Right atrium auricular region (tissue), 2 donors: ENCODE measurements at regions not wholly inside any gene's neighbourhood (a gene's known extent, or its start where the extent isn't known, plus 50 kb on each side); places are given as distances from the start of the nearest gene placed in this dataset.

Experiments
- DNase-seq: peaks from one replicate; pipeline ENCODE4 v3.0.0-alpha.2; 2019; ENCODE audit warnings: low spot score
- H3K27ac ChIP-seq, 2 donors: fragments of 200-600 bp; sonication (generic); 1 replicate in 1 of 2; 2 replicates in 1 of 2; pipeline ENCODE4 v1.5.1; 2016 to 2019
- H3K27me3 ChIP-seq, 2 donors: fragments of 200-600 bp; sonication (generic); one replicate each; pipeline versions ENCODE4 v1.5.1 to v1.6.0; 2017 to 2019
- H3K36me3 ChIP-seq: fragments of 200-600 bp; sonication (generic); one replicate; pipeline ENCODE4 v1.5.1; 2016
- H3K4me1 ChIP-seq, 2 donors: fragments of 200-600 bp; sonication (generic); one replicate each; pipeline versions ENCODE4 v1.5.1 to v1.6.0; 2017 to 2019
- H3K4me3 ChIP-seq, 2 donors: fragments of 200-600 bp; sonication (generic); 1 replicate in 1 of 2; 2 replicates in 1 of 2; pipeline ENCODE4 v1.5.1; 2017 to 2019; ENCODE audit warnings: mild to moderate bottlenecking in 1 of 2, moderate library complexity in 1 of 2
- H3K9me3 ChIP-seq, 2 donors: fragments of 200-600 bp; sonication (generic); one replicate each; pipeline ENCODE4 v1.5.1; 2019
- TF ChIP-seq, protein P1 (sequence below), 2 donors: fragments of 200-600 bp; sonication (generic); IDR thresholded peaks; one replicate each; pipeline ENCODE4 v1.5.1; 2019; ENCODE audit warnings: antibody characterized with exemption in 2 of 2

DNA sequence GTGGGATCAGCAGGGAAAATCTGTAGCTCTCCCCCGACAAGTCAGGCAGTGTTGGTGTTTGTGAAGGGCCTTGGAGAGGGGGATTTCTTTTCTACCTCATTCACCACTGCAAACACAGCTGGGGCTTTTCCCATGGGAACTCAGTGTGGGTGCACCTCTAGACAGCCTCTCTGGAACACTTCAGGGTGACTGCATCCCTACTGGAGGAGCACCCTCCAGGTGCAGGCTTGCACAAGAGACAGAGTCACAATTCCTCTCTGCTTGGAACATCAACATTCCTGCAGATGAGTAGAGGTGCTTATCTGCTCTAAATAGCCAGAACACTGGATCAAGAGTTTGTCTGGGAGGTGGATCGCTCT, 72.7 kb upstream of the AKAP13 start:
- no peak overlapping the region for H3K27ac ChIP-seq
- no peaks in the 10 kb centered on the region for H3K4me1 ChIP-seq
- no peak overlapping the region for H3K4me3 ChIP-seq
- no peak for DNase-seq
- TF ChIP-seq, protein P1, sequence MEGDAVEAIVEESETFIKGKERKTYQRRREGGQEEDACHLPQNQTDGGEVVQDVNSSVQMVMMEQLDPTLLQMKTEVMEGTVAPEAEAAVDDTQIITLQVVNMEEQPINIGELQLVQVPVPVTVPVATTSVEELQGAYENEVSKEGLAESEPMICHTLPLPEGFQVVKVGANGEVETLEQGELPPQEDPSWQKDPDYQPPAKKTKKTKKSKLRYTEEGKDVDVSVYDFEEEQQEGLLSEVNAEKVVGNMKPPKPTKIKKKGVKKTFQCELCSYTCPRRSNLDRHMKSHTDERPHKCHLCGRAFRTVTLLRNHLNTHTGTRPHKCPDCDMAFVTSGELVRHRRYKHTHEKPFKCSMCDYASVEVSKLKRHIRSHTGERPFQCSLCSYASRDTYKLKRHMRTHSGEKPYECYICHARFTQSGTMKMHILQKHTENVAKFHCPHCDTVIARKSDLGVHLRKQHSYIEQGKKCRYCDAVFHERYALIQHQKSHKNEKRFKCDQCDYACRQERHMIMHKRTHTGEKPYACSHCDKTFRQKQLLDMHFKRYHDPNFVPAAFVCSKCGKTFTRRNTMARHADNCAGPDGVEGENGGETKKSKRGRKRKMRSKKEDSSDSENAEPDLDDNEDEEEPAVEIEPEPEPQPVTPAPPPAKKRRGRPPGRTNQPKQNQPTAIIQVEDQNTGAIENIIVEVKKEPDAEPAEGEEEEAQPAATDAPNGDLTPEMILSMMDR (IDR thresholded peaks at IDR 0.05) = no peak
- no peaks in the 10 kb centered on the region for H3K27me3 ChIP-seq
- no peaks in the 10 kb centered on the region for H3K36me3 ChIP-seq
- H3K9me3 ChIP-seq = peaks cover 0 to 4% of the 10 kb centered on the region in 2 donors

DNA sequence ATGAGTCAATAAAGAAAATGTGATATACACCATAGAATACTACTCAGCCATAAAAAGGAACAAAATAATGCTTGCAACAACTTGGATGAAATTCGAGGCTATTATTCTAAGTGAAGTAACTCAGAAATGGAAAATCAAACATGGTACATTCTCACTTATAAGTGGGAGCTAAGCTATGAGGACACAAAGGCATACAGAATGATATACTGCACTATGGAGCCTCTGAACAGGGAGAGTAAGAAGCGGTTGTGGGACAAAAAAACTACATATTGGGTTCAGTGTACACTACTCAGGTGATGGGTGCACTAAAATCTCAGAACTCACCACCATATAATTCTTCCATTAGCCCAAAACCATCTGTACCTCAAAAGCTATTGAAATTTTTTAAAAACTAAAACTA, 68.8 kb upstream of the AKAP13 start:
- peaks cover 0 to 4% of the 10 kb centered on the region in 2 donors for H3K9me3 ChIP-seq
- H3K4me3 ChIP-seq = no peak overlapping the region
- no peaks in the 10 kb centered on the region for H3K36me3 ChIP-seq
- no peak for DNase-seq
- H3K27me3 ChIP-seq = no peaks in the 10 kb centered on the region
- TF ChIP-seq, protein P1 (IDR thresholded peaks at IDR 0.05) = no peak
- H3K4me1 ChIP-seq = no peaks in the 10 kb centered on the region
- no peak overlapping the region for H3K27ac ChIP-seq

DNA sequence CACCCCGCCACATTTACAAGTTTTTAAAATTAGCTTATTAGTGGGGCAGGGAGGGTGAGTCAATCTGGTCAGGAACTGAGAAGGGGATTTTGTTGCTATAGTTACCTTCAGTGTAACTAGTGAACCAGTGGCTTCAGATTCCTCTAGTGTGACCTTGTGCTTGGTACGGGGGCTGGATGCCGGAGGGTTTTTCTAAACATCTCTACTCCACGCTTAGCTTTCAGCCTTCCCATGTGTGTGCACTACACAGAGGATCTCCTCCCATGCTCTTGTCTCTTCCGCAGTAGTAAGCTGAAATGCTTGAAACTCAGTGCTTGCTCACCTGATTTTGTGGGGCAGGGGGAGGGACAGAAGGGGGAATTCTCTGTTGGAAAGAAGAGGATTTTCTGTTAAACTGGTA, 67.9 kb upstream of the AKAP13 start:
- no peak overlapping the region for H3K27ac ChIP-seq
- H3K27me3 ChIP-seq = no peaks in the 10 kb centered on the region
- no peak for DNase-seq
- peaks cover 0 to 4% of the 10 kb centered on the region in 2 donors for H3K9me3 ChIP-seq
- no peaks in the 10 kb centered on the region for H3K36me3 ChIP-seq
- no peaks in the 10 kb centered on the region for H3K4me1 ChIP-seq
- no peak overlapping the region for H3K4me3 ChIP-seq
- TF ChIP-seq, protein P1 (IDR thresholded peaks at IDR 0.05) = no peak

DNA sequence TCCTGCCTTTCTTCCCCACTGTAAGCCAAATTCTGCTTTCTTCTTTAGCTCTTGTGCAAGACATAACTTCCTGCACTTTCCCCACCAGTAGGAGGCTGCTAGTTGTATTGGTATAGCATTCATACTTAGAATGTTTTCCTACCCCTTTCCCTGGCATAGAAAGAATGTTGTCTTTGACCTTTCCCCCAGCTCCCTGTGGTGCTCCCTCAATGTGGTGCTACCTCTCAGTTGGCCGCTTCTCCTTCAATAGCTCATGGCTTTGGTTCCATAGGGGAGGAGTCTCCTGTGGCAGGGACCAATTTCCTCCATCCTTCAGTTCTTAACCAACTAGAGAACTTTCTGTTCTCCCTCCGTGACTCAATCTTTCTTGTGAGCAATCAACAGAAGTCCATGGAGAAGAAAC, 67.5 kb upstream of the AKAP13 start:
- no peak for DNase-seq
- H3K4me1 ChIP-seq = no peaks in the 10 kb centered on the region
- no peaks in the 10 kb centered on the region for H3K36me3 ChIP-seq
- H3K9me3 ChIP-seq = peaks cover 0 to 4% of the 10 kb centered on the region in 2 donors
- H3K4me3 ChIP-seq = no peak overlapping the region
- TF ChIP-seq, protein P1 (IDR thresholded peaks at IDR 0.05) = no peak
- H3K27me3 ChIP-seq = no peaks in the 10 kb centered on the region
- no peak overlapping the region for H3K27ac ChIP-seq

DNA sequence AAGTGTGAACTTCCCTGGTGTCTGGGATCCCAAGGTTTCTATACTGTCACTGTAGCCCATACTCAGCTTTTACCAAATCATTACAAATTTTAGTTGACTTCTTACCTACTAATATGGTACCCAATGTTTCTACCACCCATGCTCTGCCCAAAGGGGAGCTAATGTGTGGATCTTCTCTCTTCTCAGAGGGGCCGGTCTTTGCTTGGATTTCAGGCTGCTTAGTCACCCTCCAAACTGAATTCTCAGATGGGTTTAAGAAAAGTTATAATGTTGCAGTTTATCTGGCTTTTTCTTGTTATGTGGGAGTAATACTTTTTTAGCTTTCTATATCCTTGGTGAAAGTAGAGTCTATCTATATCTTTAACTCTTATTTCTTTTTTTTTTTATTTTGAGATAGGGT, 67.1 kb upstream of the AKAP13 start:
- TF ChIP-seq, protein P1 (IDR thresholded peaks at IDR 0.05) = no peak
- no peaks in the 10 kb centered on the region for H3K4me1 ChIP-seq
- no peak for DNase-seq
- H3K27me3 ChIP-seq = no peaks in the 10 kb centered on the region
- H3K36me3 ChIP-seq = no peaks in the 10 kb centered on the region
- peaks cover 0 to 4% of the 10 kb centered on the region in 2 donors for H3K9me3 ChIP-seq
- H3K4me3 ChIP-seq = no peak overlapping the region
- H3K27ac ChIP-seq = no peak overlapping the region

DNA sequence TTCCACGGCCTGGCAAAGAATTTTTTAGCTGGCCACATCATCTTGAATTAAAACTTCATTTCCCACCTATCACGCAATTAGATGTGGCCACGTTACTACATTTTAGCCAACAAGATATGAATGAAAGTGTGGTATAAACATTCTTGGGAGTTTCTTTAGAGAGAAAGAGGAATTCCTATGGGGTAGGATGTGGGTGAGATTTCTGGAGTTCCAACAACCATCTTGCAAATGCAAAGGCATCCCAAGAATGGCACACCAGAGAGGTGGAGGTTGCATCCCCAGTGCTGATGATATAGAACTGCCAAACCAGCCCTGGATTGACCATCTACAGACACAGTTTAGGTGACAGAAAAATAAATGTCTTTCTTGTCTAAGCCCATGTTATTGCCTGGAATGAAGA, 66.3 kb upstream of the AKAP13 start:
- Histone ChIP-seq H3K36me3 (no peaks in the 10 kb centered on the region), H3K9me3 (peaks cover 0 to 4% of the 10 kb centered on the region in 2 donors), H3K4me1 (no peaks in the 10 kb centered on the region), H3K27me3 (no peaks in the 10 kb centered on the region), H3K27ac (no peak overlapping the region), H3K4me3 (no peak overlapping the region)
- no peak for DNase-seq
- TF ChIP-seq, protein P1 (IDR thresholded peaks at IDR 0.05) = no peak
